GM12875 (cell line): ENCODE measurements at regions not wholly inside any gene's neighbourhood (a gene's known extent, or its start where the extent isn't known, plus 50 kb on each side); places are given as distances from the start of the nearest gene placed in this dataset.

Source experiments
- H3K4me3 ChIP-seq: one replicate; pipeline ENCODE4 v1.5.1; 2011; ENCODE audit warnings: low read depth, low read length, control low read depth
- TF ChIP-seq, protein P1 (sequence below): IDR thresholded peaks from 2 replicates; pipeline ENCODE4 v1.5.1; 2011; ENCODE audit warnings: low read depth, mild to moderate bottlenecking, control low read depth, inconsistent platforms, low read length, moderate library complexity, borderline replicate concordance; ENCODE audit not compliant: insufficient read depth

DNA sequence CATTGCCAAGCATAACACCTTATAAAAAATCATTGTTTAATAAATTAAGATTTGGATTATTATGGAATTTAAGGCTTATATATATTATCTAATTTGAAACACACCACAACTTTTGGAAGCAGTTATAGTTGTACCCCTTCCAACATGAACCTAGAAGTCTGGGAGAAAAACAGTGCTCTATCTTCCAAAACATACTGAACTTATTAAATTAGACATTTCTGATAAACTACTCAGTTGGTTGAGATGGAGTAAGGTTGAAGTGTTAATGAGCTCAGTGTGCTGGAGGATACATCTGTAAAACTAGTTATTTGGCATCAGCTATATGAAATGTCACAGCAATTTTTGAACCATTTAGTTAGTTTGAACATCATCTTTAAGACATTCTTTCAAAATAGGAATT is 227.4 kb downstream of the ALX1 start:
- TF ChIP-seq, protein P1, sequence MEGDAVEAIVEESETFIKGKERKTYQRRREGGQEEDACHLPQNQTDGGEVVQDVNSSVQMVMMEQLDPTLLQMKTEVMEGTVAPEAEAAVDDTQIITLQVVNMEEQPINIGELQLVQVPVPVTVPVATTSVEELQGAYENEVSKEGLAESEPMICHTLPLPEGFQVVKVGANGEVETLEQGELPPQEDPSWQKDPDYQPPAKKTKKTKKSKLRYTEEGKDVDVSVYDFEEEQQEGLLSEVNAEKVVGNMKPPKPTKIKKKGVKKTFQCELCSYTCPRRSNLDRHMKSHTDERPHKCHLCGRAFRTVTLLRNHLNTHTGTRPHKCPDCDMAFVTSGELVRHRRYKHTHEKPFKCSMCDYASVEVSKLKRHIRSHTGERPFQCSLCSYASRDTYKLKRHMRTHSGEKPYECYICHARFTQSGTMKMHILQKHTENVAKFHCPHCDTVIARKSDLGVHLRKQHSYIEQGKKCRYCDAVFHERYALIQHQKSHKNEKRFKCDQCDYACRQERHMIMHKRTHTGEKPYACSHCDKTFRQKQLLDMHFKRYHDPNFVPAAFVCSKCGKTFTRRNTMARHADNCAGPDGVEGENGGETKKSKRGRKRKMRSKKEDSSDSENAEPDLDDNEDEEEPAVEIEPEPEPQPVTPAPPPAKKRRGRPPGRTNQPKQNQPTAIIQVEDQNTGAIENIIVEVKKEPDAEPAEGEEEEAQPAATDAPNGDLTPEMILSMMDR: no peak
- H3K4me3 ChIP-seq: no peak overlapping the region

GRCh38 chr12:85509081-85509856 is 229.2 kb downstream of the ALX1 start:
- TF ChIP-seq, protein P1: no peak
- H3K4me3 ChIP-seq: no peak overlapping the region

- H3K4me3 ChIP-seq: no peak overlapping the region
- TF ChIP-seq, protein P1: no peak
Observed at GRCh38 chr12:85509857-85510256, 229.8 kb downstream of the ALX1 start.

DNA sequence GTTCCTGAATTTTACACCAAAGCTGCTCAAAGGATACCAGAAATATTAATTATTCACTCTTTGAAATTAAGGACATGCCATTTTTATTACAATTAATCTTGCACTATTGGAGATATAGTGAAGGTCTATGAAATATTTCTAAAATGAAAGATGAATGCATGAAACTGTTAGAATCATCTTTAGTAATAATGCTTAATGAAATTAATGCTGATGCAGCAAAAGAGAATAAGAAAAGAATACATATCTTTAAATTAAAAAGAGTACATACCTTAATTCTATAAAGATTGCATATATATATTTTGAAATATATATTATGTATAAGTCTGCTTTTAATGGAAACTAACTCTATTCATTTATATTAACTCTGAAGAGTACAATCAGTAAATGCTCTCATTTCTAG is 236.0 kb downstream of the ALX1 start:
- H3K4me3 ChIP-seq: no peak overlapping the region
- TF ChIP-seq, protein P1: no peak

GRCh38 chr12:85516667-85517325 is 236.8 kb downstream of the ALX1 start:
- TF ChIP-seq, protein P1: no peak
- H3K4me3 ChIP-seq: no peak overlapping the region

DNA sequence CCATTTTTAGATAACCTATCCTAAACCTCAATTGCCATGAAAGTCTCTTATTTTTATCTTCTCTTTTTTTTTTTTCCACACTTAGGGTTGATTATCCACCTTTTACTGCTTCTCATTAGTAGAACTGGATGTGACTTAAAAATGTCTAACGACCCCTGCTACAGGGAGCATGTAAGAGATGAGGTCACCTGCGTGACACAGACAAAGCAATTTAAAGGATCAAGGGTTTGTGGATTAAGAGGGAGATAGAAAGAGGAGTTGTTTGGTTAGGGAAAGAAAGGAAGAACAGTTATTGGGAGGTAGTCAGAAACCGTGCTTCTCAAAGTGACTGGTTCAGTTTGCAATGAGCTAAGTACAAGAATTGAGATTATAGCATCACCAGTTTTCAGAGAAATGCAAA is 239.1 kb downstream of the ALX1 start:
- H3K4me3 ChIP-seq: no peak overlapping the region
- TF ChIP-seq, protein P1: no peak

GRCh38 chr12:85523197-85523596 is 243.2 kb downstream of the ALX1 start:
- H3K4me3 ChIP-seq: no peak overlapping the region
- TF ChIP-seq, protein P1: no peak
